OCI-LY1 (cell line): ENCODE measurements at regions not wholly inside any gene's neighbourhood (a gene's known extent, or its start where the extent isn't known, plus 50 kb on each side); places are given as distances from the start of the nearest gene placed in this dataset.
"Not testable (repeated sequence)": the region's sequence is repeated elsewhere in the genome, so short reads cannot be mapped to it uniquely, and the experiment has no call there.

ENCODE experiments used
- H2AFZ ChIP-seq: fragments of 200-600 bp; sonication (generic), shearing (Covaris generic); 2 replicates; pipeline ENCODE4 v1.6.0; 2014; ENCODE audit warnings: antibody characterized with exemption, mild to moderate bottlenecking, low read length
- H3F3A ChIP-seq: fragments of 200-600 bp; sonication (generic), shearing (Covaris generic); 2 replicates; pipeline ENCODE4 v1.6.0; 2014; ENCODE audit warnings: mild to moderate bottlenecking, antibody characterized with exemption, low read length, moderate library complexity; ENCODE audit not compliant: insufficient read depth
- H3K27ac ChIP-seq: fragments of 200-600 bp; sonication (generic); 2 replicates; pipeline ENCODE4 v1.5.1; 2014; ENCODE audit warnings: low read length, mixed run types, mild to moderate bottlenecking, low read depth; ENCODE audit not compliant: poor library complexity, severe bottlenecking
- H3K27me3 ChIP-seq: fragments of 200-600 bp; sonication (generic); 2 replicates; pipeline ENCODE4 v1.6.0; 2014; ENCODE audit warnings: antibody characterized with exemption, mild to moderate bottlenecking, low read length, moderate library complexity; ENCODE audit not compliant: insufficient read depth
- H3K36me3 ChIP-seq: fragments of 200-600 bp; sonication (generic); 2 replicates; pipeline ENCODE4 v1.6.1; 2014; ENCODE audit warnings: mild to moderate bottlenecking, antibody characterized with exemption, low read length, moderate library complexity, mixed read lengths; ENCODE audit not compliant: insufficient read depth
- H3K4me1 ChIP-seq: fragments of 200-600 bp; sonication (generic); 2 replicates; pipeline ENCODE4 v1.5.1; 2014; ENCODE audit warnings: mild to moderate bottlenecking, low read length, moderate library complexity; ENCODE audit not compliant: insufficient read depth, severe bottlenecking
- H3K4me2 ChIP-seq: fragments of 200-600 bp; sonication (generic), shearing (Covaris generic); 2 replicates; pipeline ENCODE4 v1.6.1; 2014; ENCODE audit warnings: low read length
- H3K4me3 ChIP-seq: fragments of 200-600 bp; sonication (generic); 2 replicates; pipeline ENCODE4 v1.5.1; 2014; ENCODE audit warnings: low read length, low read depth, mild to moderate bottlenecking, mixed read lengths; ENCODE audit not compliant: poor library complexity, severe bottlenecking
- H3K79me2 ChIP-seq: fragments of 200-600 bp; shearing (Covaris generic); 2 replicates; pipeline ENCODE4 v1.6.1; 2016; ENCODE audit warnings: mixed run types, low read length, mixed read lengths; ENCODE audit not compliant: insufficient read depth
- H3K9ac ChIP-seq: fragments of 200-600 bp; sonication (generic), shearing (Covaris generic); 2 replicates; pipeline ENCODE4 v1.6.1; 2014; ENCODE audit warnings: mild to moderate bottlenecking, low read length, mixed read lengths
- H3K9me2 ChIP-seq: fragments of 200-600 bp; sonication (generic), shearing (Covaris generic); 2 replicates; pipeline ENCODE4 v1.6.1; 2014; ENCODE audit warnings: low read depth, mild to moderate bottlenecking, low read length, mixed read lengths
- H3K9me3 ChIP-seq: fragments of 200-600 bp; shearing (Covaris generic); 2 replicates; pipeline ENCODE4 v1.6.1; 2014; ENCODE audit warnings: low read length, mixed read lengths
- H4K20me1 ChIP-seq: fragments of 200-600 bp; sonication (generic), shearing (Covaris generic); 2 replicates; pipeline ENCODE4 v1.6.0; 2016; ENCODE audit warnings: mild to moderate bottlenecking, low read length; ENCODE audit not compliant: insufficient read depth
- CTCF ChIP-seq: fragments of 200-600 bp; sonication (generic), shearing (Covaris generic); IDR thresholded peaks from 2 replicates; pipeline ENCODE4 v1.5.1; 2017; ENCODE audit warnings: mild to moderate bottlenecking, antibody characterized with exemption, low read length, moderate library complexity, mixed read lengths
- EZH2 ChIP-seq: fragments of 200-600 bp; sonication (generic), shearing (Covaris generic); IDR thresholded peaks from 2 replicates; pipeline ENCODE4 v1.8.0; 2017; ENCODE audit warnings: borderline replicate concordance, mixed run types, mild to moderate bottlenecking, antibody characterized with exemption, low read length, moderate library complexity, mixed read lengths

GRCh38 chr11:23932485-23932898 lies 564.4 kb upstream of the LUZP2 start:
- no peaks in the 10 kb centered on the region for H3K36me3 ChIP-seq
- no peak overlapping the region for H3K9ac ChIP-seq
- no peaks in the 10 kb centered on the region for H3K9me2 ChIP-seq
- H3K9me3 ChIP-seq = no peaks in the 10 kb centered on the region
- TF ChIP-seq EZH2 (no peak), CTCF (no peak)
- H3K4me2 ChIP-seq = no peak overlapping the region
- no peak overlapping the region for H3K4me3 ChIP-seq
- H3K79me2 ChIP-seq = no peaks in the 10 kb centered on the region
- no peaks in the 10 kb centered on the region for H3K4me1 ChIP-seq
- no peaks in the 10 kb centered on the region for H4K20me1 ChIP-seq
- H3F3A ChIP-seq = no peaks in the 10 kb centered on the region
- no peak overlapping the region for H2AFZ ChIP-seq
- H3K27me3 ChIP-seq = no peaks in the 10 kb centered on the region
- H3K27ac ChIP-seq = no peak overlapping the region

DNA sequence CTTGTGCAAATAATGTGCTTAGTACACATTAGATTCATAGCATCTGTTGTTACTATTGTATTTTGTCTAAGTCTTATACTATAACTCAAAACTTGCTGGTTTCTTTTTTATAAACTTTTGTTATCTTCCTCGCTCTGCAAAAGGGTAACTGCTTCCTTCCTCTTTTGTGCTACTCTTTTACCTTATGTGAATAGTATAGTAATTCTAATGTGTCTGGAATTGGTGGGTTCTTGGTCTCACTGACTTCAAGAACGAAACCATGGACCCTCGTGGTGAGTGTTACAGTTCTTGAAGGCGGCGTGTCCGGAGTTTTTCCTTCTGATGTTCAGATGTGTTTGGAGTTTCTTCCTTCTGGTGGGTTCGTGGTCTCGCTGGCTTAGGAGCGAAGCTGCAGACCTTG lies 563.1 kb upstream of the LUZP2 start:
- Histone ChIP-seq H3K4me2 (no peak overlapping the region), H3K79me2 (no peaks in the 10 kb centered on the region), H4K20me1 (no peaks in the 10 kb centered on the region), H2AFZ (no peak overlapping the region), H3K9me2 (no peaks in the 10 kb centered on the region), H3K4me3 (no peak overlapping the region), H3F3A (no peaks in the 10 kb centered on the region), H3K9ac (no peak overlapping the region), H3K4me1 (no peaks in the 10 kb centered on the region), H3K36me3 (no peaks in the 10 kb centered on the region), H3K27me3 (no peaks in the 10 kb centered on the region), H3K27ac (no peak overlapping the region), H3K9me3 (no peaks in the 10 kb centered on the region)
- TF ChIP-seq EZH2 = no peak
- TF ChIP-seq CTCF = no peak

GRCh38 chr11:23934671-23935270 lies 562.1 kb upstream of the LUZP2 start:
- H3K36me3 ChIP-seq, H2AFZ ChIP-seq, H3K4me1 ChIP-seq, H3K9ac ChIP-seq, H3K9me2 ChIP-seq, H3K4me2 ChIP-seq, H4K20me1 ChIP-seq, H3K9me3 ChIP-seq, H3K79me2 ChIP-seq, H3K4me3 ChIP-seq, H3F3A ChIP-seq, H3K27ac ChIP-seq, H3K27me3 ChIP-seq: not testable (repeated sequence)

DNA sequence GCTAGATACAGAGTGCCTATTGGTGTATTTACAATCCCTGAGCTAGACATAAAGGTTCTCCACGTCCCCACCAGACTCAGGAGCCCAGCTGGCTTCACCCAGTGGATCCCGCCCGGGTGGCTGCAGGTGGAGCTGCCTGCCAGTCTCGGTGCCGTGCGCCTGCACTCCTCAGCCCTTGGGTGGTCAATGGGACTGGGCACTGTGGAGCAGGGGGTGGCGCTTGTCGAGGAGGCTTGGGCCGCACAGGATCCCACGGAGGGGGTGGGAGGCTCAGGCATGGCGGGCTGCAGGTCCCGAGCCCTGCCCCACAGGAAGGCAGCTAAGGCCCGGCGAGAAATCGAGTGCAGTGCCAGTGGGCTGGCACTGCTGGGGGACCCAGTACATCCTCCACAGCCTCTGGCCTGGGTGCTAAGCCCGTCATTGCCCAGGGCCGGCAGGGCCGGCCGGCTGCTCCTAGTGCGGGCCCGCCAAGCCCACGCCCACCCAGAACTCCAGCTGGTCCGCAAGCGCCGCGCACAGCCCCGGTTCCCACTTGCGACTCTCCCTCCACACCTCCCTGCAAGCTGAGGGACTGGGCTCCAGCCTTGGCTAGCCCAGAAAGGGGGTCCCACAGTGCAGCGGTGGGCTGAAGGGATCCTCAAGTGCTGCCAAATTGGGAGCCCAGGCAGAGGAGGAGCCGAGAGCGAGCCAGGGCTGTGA lies 554.6 kb upstream of the LUZP2 start:
- H3K9me2 ChIP-seq, H3K9me3 ChIP-seq, H3K4me3 ChIP-seq, H3K27me3 ChIP-seq, H3K79me2 ChIP-seq, H3F3A ChIP-seq, H3K4me1 ChIP-seq, H4K20me1 ChIP-seq, H3K27ac ChIP-seq, H3K36me3 ChIP-seq, H3K9ac ChIP-seq, H2AFZ ChIP-seq, H3K4me2 ChIP-seq: not testable (repeated sequence)
